B cell (primary cell): ENCODE measurements at regions not wholly inside any gene's neighbourhood (a gene's known extent, or its start where the extent isn't known, plus 50 kb on each side); places are given as distances from the start of the nearest gene placed in this dataset.

Experiments used
- CTCF ChIP-seq: fragments of 200-600 bp; IDR thresholded peaks from one replicate; pipeline ENCODE4 v1.8.0; 2022; ENCODE audit warnings: antibody characterized with exemption, mild to moderate bottlenecking
- EZH2 ChIP-seq: IDR thresholded peaks from 2 replicates; pipeline ENCODE4 v1.6.1; 2012; ENCODE audit warnings: borderline replicate concordance, low read depth, mild to moderate bottlenecking, moderate library complexity, low read length; ENCODE audit not compliant: insufficient read depth, poor library complexity, severe bottlenecking

- no peak for TF ChIP-seq CTCF
- no peak for TF ChIP-seq EZH2
These were observed 122.1 kb upstream of the ARHGAP5 start for GRCh38 chr14:31954991-31955390.
